Left renal pelvis (tissue), 4 donors: ENCODE measurements at regions not wholly inside any gene's neighbourhood (a gene's known extent, or its start where the extent isn't known, plus 50 kb on each side); places are given as distances from the start of the nearest gene placed in this dataset.
"Not testable (repeated sequence)": the region's sequence is repeated elsewhere in the genome, so short reads cannot be mapped to it uniquely, and the experiment has no call there.

Experiments used
- DNase-seq, 4 donors: peaks; one replicate each; pipeline ENCODE4 v3.0.0-alpha.2; 2013; ENCODE audit warnings: low read depth in 4 of 4, low spot score in 3 of 4

- no peak for DNase-seq
These were observed 170.9 kb upstream of the WWC1 start for GRCh38 chr5:168120401-168121137.

GRCh38 chr5:168121138-168121494 lies 170.3 kb upstream of the WWC1 start:
- no peak for DNase-seq

GRCh38 chr5:168123631-168124528 lies 167.6 kb upstream of the WWC1 start:
- DNase-seq: no peak

- no peak for DNase-seq
These were observed 165.8 kb upstream of the WWC1 start for GRCh38 chr5:168125445-168126199.

- DNase-seq: no peak
These were observed 164.8 kb upstream of the WWC1 start for GRCh38 chr5:168126606-168127005.

- DNase-seq: no peak
These were observed 163.3 kb upstream of the WWC1 start for GRCh38 chr5:168128111-168128510.

- DNase-seq: no peak
These were observed 162.9 kb upstream of the WWC1 start for GRCh38 chr5:168128557-168128956.

GRCh38 chr5:168131519-168131918 lies 159.9 kb upstream of the WWC1 start:
- no peak for DNase-seq

GRCh38 chr5:168132241-168132641 lies 159.2 kb upstream of the WWC1 start:
- DNase-seq: no peak

GRCh38 chr5:168135897-168136296 lies 155.5 kb upstream of the WWC1 start:
- no peak for DNase-seq

- no peak for DNase-seq
These were observed 155.1 kb upstream of the WWC1 start for GRCh38 chr5:168136340-168136739.

GRCh38 chr5:168137265-168137664 lies 154.2 kb upstream of the WWC1 start:
- DNase-seq: no peak

- DNase-seq: no peak
These were observed 151.2 kb upstream of the WWC1 start for GRCh38 chr5:168140241-168140640.

- no peak for DNase-seq
These were observed 149.0 kb upstream of the WWC1 start for GRCh38 chr5:168142402-168142801.

GRCh38 chr5:168143521-168143920 lies 147.9 kb upstream of the WWC1 start:
- not testable (repeated sequence) for DNase-seq

- no peak for DNase-seq
These were observed 144.3 kb upstream of the WWC1 start for GRCh38 chr5:168147106-168147505.

GRCh38 chr5:168147568-168148360 lies 143.7 kb upstream of the WWC1 start:
- no peak for DNase-seq

GRCh38 chr5:168151041-168151440 lies 140.4 kb upstream of the WWC1 start:
- DNase-seq: no peak

GRCh38 chr5:168152660-168153059 lies 138.8 kb upstream of the WWC1 start:
- DNase-seq: no peak

- no peak for DNase-seq
These were observed 138.1 kb upstream of the WWC1 start for GRCh38 chr5:168153263-168153875.
